ENCODE measurements at regions not wholly inside any gene's neighbourhood (a gene's known extent, or its start where the extent isn't known, plus 50 kb on each side); places are given as distances from the start of the nearest gene placed in this dataset.

- TF ChIP-seq CTCF (IDR thresholded peaks at IDR 0.05; ENCODE audit: borderline replicate concordance, insufficient read depth, low read depth, low read length) = no peak
- H3K4me3 ChIP-seq (ENCODE audit: low read depth, low read length) = no peak overlapping the region
Observed at GRCh38 chr1:89472253-89472652, 52.4 kb upstream of the LRRC8B start.

GRCh38 chr1:89472886-89473417 lies 51.7 kb upstream of the LRRC8B start:
- no peak for TF ChIP-seq CTCF (IDR thresholded peaks at IDR 0.05; ENCODE audit: borderline replicate concordance, insufficient read depth, low read depth, low read length)
- no peak overlapping the region for H3K4me3 ChIP-seq (ENCODE audit: low read depth, low read length)
